Cardiac septum (tissue), 1 donor: ENCODE measurements at regions not wholly inside any gene's neighbourhood (a gene's known extent, or its start where the extent isn't known, plus 50 kb on each side); places are given as distances from the start of the nearest gene placed in this dataset.
"Not testable (repeated sequence)": the region's sequence is repeated elsewhere in the genome, so short reads cannot be mapped to it uniquely, and the experiment has no call there.

Experiments
- DNase-seq: peaks from one replicate; pipeline ENCODE4 v3.0.0-alpha.2; 2020; ENCODE audit warnings: low spot score
- intact Hi-C: fragments of 100-400 bp; cut with DNase I; formaldehyde crosslinking; loops from one replicate; pipeline ENCODE4 v1.14.0; 2022
- donor health status: DM: no; HTN: no; CAD: no.

DNA sequence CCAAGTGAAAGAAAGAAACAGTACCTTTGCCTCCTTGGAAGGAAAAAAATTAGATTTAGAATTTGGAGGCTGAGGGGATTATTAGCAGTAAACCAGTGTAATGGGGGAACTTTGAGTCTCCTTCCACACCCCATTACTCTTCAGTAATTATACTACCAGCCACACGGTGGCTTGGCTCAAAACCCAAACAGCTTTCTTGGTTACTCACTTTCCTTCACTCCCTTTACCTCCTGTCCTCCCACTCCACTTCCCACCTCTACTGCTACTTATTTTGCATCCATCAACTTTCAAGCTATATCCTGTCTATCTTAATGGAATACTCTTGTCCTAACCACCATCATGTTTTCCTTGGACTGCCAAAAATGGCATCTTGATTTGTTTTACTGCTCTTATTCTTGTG is 310.6 kb upstream of the AADAT start:
- intact Hi-C loops = no loop called here
- DNase-seq = no peak

DNA sequence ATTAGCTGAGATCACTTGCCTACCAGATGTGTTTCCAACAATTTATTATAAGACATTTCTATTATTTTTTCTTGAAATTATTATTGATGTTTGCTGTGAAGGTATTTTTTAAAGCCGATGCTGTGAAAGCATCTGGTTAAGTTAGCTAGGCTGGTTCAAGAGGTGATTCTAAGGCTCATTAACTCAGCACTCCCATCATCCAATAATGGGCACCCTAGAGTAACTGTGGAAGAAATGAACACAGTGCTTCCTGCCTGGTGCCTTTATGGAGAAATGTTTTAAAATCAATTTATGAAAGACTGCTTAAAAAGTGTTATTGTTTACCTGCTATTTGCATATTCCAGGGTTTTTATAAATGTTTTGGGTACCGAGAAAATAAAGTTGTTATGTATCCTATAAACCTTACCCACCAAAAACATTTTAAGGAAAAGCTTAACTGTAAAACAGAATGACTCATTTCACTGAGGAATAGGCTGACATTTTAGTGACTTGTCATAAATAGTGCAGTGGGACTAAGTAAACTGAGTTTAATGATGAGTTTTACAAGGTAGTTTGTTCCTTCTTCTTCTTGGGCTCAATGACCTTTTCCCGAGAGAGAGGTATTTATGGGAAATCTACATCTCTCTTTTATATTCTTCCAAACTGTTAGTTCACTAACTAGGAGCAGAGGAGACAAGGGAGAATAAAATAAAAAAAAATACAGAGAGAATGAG is 310.0 kb upstream of the AADAT start:
- DNase-seq = no peak
- intact Hi-C loops = no loop called here

DNA sequence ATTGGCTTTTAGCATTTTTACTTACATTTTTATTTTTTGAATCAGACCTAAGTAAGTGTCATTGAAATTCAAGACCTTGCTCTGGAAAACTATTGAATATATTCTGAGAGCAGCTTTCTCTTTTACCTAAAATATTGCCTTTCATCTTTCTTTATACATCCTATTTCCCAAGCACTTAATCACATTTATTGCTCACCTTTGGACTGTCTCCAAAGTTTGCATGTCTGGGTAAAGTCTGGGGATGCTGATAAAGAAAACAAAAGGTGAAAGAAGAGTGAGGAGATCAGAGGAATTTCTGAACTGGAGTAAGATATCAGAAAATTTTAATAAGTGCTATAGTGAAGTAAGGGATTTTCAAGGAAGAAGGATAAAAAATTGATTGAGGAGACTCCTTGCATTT is 308.5 kb upstream of the AADAT start:
- no peak for DNase-seq
- intact Hi-C loops = no loop called here

DNA sequence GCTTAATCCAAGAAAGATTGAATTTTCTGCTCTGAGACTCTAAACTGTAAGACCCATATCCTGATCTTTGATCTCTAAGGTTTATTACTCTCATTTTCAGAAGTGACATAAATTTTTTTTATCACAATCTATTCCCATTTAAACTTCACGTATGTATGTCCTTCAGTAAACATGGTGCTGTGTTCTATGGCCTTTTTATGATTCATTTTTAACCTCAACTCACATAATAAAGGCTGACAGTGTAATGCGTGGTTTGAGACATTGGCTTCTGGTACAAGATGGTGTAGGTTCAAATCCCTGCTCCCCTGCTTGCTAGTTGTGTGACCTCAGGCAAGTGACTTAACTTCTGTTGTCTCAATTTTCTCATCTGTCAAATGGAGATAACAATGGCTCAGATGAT is 306.0 kb upstream of the AADAT start:
- intact Hi-C loops = no loop called here
- no peak for DNase-seq

DNA sequence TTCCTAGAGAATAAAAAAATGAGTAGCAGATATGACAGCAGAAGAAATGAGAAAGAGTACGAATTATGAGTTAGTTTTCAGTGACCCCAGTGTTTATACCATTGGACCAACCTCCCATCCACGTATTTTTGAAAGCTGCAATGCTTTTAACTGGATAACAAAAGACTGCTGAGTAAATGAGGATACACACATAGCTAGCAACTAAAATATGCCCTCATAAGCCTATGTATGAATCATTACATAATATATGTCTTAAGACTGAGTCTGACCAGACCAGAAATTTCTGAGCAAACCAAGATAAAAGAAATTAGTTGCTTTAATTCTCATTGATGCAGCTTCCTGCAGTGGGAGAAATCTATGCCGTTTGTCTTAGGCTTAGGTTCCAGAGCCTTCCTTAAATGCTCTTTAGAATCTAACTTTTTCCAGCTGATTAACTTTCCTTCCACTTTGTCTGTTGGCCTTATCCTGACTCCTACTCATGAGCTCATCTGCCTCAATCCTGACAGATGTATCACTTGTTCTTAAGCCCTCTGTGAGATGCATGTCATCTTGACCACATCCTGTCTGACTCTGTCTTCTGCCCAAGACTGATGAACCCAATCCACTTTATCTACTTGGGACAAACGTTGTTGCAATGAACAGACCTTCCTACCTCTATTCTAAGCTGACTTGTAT is 301.4 kb upstream of the AADAT start:
- no peak for DNase-seq
- intact Hi-C loops = no loop called here

GRCh38 chr4:170389411-170389810 is 299.7 kb upstream of the AADAT start:
- intact Hi-C loops = no loop called here
- no peak for DNase-seq

GRCh38 chr4:170388255-170388654 is 298.5 kb upstream of the AADAT start:
- intact Hi-C loops = no loop called here
- DNase-seq = no peak

- intact Hi-C loops = no loop called here
- no peak for DNase-seq
Observed at GRCh38 chr4:170386971-170387370, 297.2 kb upstream of the AADAT start.

GRCh38 chr4:170386511-170386910 is 296.8 kb upstream of the AADAT start:
- intact Hi-C loops = no loop called here
- no peak for DNase-seq

DNA sequence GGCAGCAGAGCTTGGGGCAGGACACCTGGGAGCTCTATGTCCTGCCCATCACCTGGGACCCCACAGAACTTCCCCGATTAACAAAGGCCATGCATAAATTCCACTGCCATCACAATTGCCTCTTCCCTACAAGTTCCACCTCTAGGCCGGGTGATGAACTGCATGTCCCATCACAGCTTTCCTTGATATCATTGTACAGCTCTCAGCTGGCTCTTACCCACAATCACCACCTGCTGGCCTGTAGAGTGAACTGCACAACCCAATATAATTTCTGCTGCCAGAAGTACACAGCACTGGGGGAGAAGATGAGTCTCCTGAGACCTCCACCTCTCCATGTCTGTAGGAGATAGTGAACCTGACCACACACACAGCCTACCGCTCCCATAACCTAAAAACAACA is 285.0 kb upstream of the AADAT start:
- no peak for DNase-seq
- intact Hi-C loops = no loop called here

DNA sequence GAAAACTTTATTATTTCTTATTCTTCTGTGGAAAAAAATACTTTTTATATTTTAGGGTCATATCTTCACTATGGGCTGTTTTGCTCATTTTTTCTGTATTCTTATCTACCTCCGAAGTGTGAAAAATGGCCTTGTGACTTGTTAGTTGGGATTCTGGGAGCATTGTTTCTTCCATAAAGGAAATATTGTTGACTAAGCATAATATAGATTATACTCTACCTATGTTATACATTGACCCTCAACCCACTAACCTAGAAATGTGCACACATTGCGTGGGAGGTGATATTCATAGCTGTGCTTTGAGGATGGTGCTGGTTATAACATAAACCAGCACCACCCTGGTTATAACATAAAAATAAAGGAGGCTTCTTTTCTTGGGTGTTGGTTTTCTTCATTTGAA is 259.2 kb upstream of the AADAT start:
- DNase-seq = no peak
- intact Hi-C loops = no loop called here

GRCh38 chr4:170347191-170347590 is 257.4 kb upstream of the AADAT start:
- DNase-seq, intact Hi-C loops: not testable (repeated sequence)

DNA sequence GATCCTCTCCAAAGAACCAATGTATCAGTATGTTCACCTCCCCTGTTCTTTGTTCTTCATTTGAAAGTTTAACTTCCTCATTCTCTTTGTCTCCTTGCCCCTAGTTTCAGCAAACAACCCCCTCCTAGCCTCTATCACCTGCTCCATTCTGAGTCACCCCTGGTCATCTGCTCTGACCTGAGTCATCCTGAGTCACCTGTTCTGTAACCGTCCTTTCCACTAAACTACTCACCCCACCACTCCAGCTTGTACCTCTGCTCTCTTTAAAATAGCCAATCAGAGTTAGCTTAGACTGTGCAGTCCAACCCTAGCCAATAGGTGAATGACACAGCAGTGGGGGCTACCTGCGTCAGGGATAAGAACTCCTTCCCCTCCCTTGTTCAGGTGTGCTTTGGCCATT is 249.8 kb upstream of the AADAT start:
- intact Hi-C loops = no loop called here
- DNase-seq = no peak

DNA sequence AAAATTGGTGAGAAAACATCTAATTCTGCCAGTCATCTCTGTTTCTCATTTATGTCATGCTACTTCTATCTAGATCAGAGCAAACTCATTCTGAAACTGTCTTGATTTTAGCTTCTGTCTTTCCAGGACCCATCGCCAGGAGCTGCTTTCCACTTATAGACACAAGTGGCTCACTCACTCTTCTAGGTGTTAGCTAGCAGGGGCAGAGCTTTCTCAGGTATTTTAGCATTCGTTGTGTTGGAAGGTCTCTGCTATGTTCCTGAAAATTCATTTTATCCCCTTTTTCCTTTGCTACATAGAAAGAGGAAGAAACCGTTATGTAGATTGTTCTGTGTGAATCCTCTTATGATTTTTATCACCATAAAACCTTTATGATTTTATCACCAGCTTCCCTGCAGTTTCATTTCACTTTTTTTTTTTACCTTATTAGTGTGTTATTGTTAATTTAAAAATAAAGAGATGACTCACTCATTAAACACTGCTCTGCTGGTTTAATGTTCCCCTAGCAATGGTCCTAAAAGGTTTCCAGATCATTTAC is 246.6 kb upstream of the AADAT start:
- DNase-seq = no peak
- intact Hi-C loops = no loop called here

GRCh38 chr4:170325599-170325998 is 235.8 kb upstream of the AADAT start:
- no peak for DNase-seq
- intact Hi-C loops = no loop called here

DNA sequence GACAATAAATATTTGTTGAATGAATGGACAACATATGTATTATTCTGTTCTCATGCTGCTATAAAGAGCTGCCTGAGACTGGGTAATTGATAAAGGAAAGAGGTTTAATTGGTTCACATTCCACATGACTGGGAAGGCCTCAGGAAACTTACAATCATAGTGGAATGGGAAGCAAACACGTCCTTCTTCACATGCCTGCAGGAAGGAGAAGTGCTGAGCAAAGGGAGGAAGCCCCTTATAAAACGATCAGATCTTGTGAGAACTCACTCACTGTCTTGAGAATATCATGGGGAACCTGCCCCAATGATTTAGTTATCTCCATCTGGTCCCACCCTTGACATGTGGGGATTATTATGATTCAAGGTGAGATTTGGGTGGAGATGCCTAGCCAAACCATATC is 233.9 kb upstream of the AADAT start:
- intact Hi-C loops = no loop called here
- DNase-seq = no peak

GRCh38 chr4:170307182-170307581 is 217.4 kb upstream of the AADAT start:
- intact Hi-C loops = no loop called here
- no peak for DNase-seq

GRCh38 chr4:170306208-170306607 is 216.5 kb upstream of the AADAT start:
- intact Hi-C loops = no loop called here
- no peak for DNase-seq

- intact Hi-C loops = no loop called here
- DNase-seq = no peak
Observed at GRCh38 chr4:170305627-170306026, 215.9 kb upstream of the AADAT start.

DNA sequence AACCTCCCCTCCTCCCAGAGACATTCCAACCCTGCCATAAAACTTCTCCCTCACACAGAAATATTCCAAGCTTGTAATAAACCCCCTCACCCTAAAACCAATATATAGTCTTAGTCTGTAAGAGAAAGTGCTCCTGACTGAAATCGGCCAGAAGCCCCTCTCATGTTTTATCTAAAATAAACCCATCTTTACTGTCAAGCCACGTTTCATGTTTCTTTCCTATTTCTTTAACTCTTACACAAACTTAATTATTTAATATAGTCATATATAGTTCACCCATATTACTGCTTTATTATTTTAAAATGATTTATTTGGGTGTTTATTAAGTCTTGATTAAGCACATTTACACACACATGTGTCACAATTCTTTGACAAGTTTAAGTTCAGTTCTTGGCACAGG is 191.3 kb upstream of the AADAT start:
- intact Hi-C loops = no loop called here
- no peak for DNase-seq

GRCh38 chr4:170278460-170278859 is 188.7 kb upstream of the AADAT start:
- intact Hi-C loops = no loop called here

More at GRCh38 chr4:170278460-170278859, 188.7 kb upstream of the AADAT start:
- DNase-seq = no peak
